ENCODE measurements at regions not wholly inside any gene's neighbourhood (a gene's known extent, or its start where the extent isn't known, plus 50 kb on each side); places are given as distances from the start of the nearest gene placed in this dataset.

DNA sequence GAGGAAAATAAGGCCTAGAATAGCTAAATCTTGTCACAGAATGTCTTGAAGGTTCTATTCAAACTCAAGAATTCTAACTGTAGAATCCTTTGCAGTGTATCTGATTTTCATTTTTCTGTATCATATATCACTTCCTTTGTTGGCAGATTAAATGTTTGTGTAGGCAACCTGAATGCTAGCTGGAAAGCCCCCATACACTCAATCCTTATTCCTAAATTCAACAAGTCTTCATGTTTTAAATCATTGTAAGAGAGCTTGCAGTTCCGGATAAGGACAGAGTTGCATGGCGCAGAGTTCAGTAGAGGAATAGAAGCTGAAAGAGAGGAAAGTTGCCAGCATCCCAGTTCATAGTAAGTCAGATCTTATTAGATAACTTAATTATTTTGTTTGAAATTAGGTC, 242.0 kb upstream of the SEMA6D start:
- Histone ChIP-seq H3K27ac (ENCODE audit: low read depth, low read length) (no peak overlapping the region), H4K5ac (ENCODE audit: insufficient read length, low read depth, low read length) (no peak overlapping the region), H3K23me2 (ENCODE audit: low read depth, low read length) (no peaks in the 10 kb centered on the region; the same call in 1 of the 2 replicates), H3K18ac (ENCODE audit: extremely low read depth, low read length) (no peak overlapping the region), H2AFZ (ENCODE audit: low read length) (no peak overlapping the region), H3K14ac (ENCODE audit: insufficient read length) (no peak overlapping the region), H3K23ac (ENCODE audit: insufficient read length) (no peak overlapping the region), H2BK12ac (ENCODE audit: low read depth, low read length) (no peak overlapping the region), H3K9ac (replicated peaks in 1 of 4; ENCODE audit: extremely low read depth in 1 of 4, low read depth in 3 of 4, low read length in 3 of 4) (no peak overlapping the region), H2BK20ac (ENCODE audit: low read length) (no peak overlapping the region), H2BK5ac (ENCODE audit: low read depth, low read length) (no peak overlapping the region), H3K79me1 (ENCODE audit: low read depth, low read length) (no peaks in the 10 kb centered on the region), H3K4ac (replicated peaks; ENCODE audit: insufficient read length, low read depth, low read length) (no peak overlapping the region), H3K4me2 (ENCODE audit: insufficient read depth in 1 of 2, low read depth in 2 of 2, low read length in 2 of 2) (no peak overlapping the region), H2AK5ac (ENCODE audit: low read depth, low read length) (no peak overlapping the region), H3K56ac (replicated peaks; ENCODE audit: insufficient read length, low read depth, low read length) (no peak overlapping the region), H4K91ac (replicated peaks; ENCODE audit: insufficient read length, low read length) (no peak overlapping the region), H2BK15ac (ENCODE audit: low read length) (no peak overlapping the region), H3K4me3 (ENCODE audit: extremely low read depth in 1 of 4, insufficient read depth in 2 of 4, low read depth in 3 of 4, low read length in 4 of 4) (no peak overlapping the region), H4K8ac (ENCODE audit: extremely low read depth, insufficient read depth, low read length) (no peak overlapping the region), H3K27me3 (replicated peaks in 1 of 4; ENCODE audit: control insufficient read depth in 3 of 4, extremely low read depth in 1 of 4, insufficient read depth in 3 of 4, low read length in 3 of 4) (no peaks in the 10 kb centered on the region), H3K9me3 (ENCODE audit: insufficient read depth in 2 of 2, low read depth in 1 of 2, low read length in 1 of 2) (no peaks in the 10 kb centered on the region), H3K4me1 (replicated peaks in 1 of 4; ENCODE audit: control insufficient read depth in 3 of 4, insufficient read depth in 4 of 4, low read length in 3 of 4) (no peaks in the 10 kb centered on the region), H4K20me1 (replicated peaks in 1 of 2; ENCODE audit: control insufficient read depth in 1 of 2, insufficient read depth in 2 of 2, low read length in 2 of 2) (no peaks in the 10 kb centered on the region), H2BK120ac (replicated peaks; ENCODE audit: low read depth, low read length) (no peak overlapping the region), H3K36me3 (ENCODE audit: control insufficient read depth in 2 of 4, insufficient read depth in 4 of 4, low read length in 3 of 4) (no peaks in the 10 kb centered on the region), H3K79me2 (ENCODE audit: control insufficient read depth in 1 of 2, insufficient read depth in 2 of 2, low read length in 2 of 2) (no peaks in the 10 kb centered on the region)
- ChIA-PET CTCF (ENCODE audit: partially characterized antibody) (interaction anchor here (0.7 to 2.7 kb wide), 4 partner anchors 11 to 513 kb away, joined by 3 to 9 read pairs (median 3); no protein-coding TSS in a partner anchor), POLR2A (ENCODE audit: partially characterized antibody) (no interaction called here)
- no peak for FAIRE-seq
- DNase-seq (ENCODE audit: low read depth in 1 of 2, low spot score in 2 of 2), result no peak
- WGBS, 2 experiments (ENCODE audit: extremely low coverage in 1 of 2, insufficient coverage in 1 of 2, insufficient read length in 1 of 2, insufficient replicate concordance in 2 of 2, low coverage in 1 of 2, low lambda C conversion rate in 2 of 2, missing lambda C conversion rate in 1 of 2), result 92% methylated on average over 2 of the region's 2 CpGs; no CpG with 5 or more reads in 1 of the 2 experiments
- TF ChIP-seq RFX5 (IDR thresholded peaks at IDR 0.05; ENCODE audit: borderline replicate concordance, low read depth, low read length) (no peak), TCF12 (IDR thresholded peaks at IDR 0.05; ENCODE audit: low read depth, low read length) (no peak), KDM1A (IDR thresholded peaks at IDR 0.05; ENCODE audit: borderline replicate concordance, low read length) (no peak), SIX5 (IDR thresholded peaks at IDR 0.05; ENCODE audit: low read depth, low read length) (no peak), RXRA (IDR thresholded peaks at IDR 0.05; ENCODE audit: insufficient read depth, low read depth, low read length) (no peak), BCL11A (IDR thresholded peaks at IDR 0.05; ENCODE audit: low read depth in 2 of 2, low read length in 2 of 2) (no peak), CREB1 (IDR thresholded peaks at IDR 0.05) (no peak), POLR2A (IDR thresholded peaks at IDR 0.05; ENCODE audit: control extremely low read depth in 1 of 2, low read depth in 2 of 2, low read length in 2 of 2) (no peak), SP1 (IDR thresholded peaks at IDR 0.05; ENCODE audit: low read depth, low read length) (no peak), SP2 (IDR thresholded peaks at IDR 0.05; ENCODE audit: low read length) (no peak), CHD1 (IDR thresholded peaks at IDR 0.05; ENCODE audit: low read depth, low read length) (no peak), KDM4A (IDR thresholded peaks at IDR 0.05; ENCODE audit: low read depth, low read length, severe bottlenecking) (no peak), NANOG (IDR thresholded peaks at IDR 0.05; ENCODE audit: insufficient read depth, low read depth, low read length, poor library complexity, severe bottlenecking) (no peak), CBX8 (IDR thresholded peaks at IDR 0.05; ENCODE audit: borderline replicate concordance, low read depth, low read length) (no peak)

Measured in H1 (cell line).